Stimulated activated CD8-positive, alpha-beta memory T cell treated with anti-CD3 and anti-CD28 coated beads, Interleukin-7, amount 100 ng/mL, for 4 hours (primary cell): ENCODE measurements at regions not wholly inside any gene's neighbourhood (a gene's known extent, or its start where the extent isn't known, plus 50 kb on each side); places are given as distances from the start of the nearest gene placed in this dataset.

Experiments
- DNase-seq, 2 donors: peaks; one replicate each; pipeline ENCODE4 v3.0.0-alpha.2; 2020; ENCODE audit warnings: low read depth in 2 of 2

GRCh38 chr10:81021428-81022129 is 483.9 kb downstream of the SH2D4B start:
- no peak for DNase-seq

- DNase-seq = no peak
These were observed 488.9 kb downstream of the SH2D4B start for GRCh38 chr10:81026591-81026990.

GRCh38 chr10:81027223-81027622 is 489.5 kb downstream of the SH2D4B start:
- DNase-seq = no peak

- DNase-seq = no peak
These were observed 490.0 kb downstream of the SH2D4B start for GRCh38 chr10:81027706-81028105.

- DNase-seq = no peak
These were observed 494.1 kb downstream of the SH2D4B start for GRCh38 chr10:81031774-81032173.

- no peak for DNase-seq
These were observed 496.7 kb downstream of the SH2D4B start for GRCh38 chr10:81034383-81034782.

- DNase-seq = no peak
These were observed 498.6 kb downstream of the SH2D4B start for GRCh38 chr10:81036257-81036656.

- no peak for DNase-seq
These were observed 502.3 kb downstream of the SH2D4B start for GRCh38 chr10:81040031-81040430.

GRCh38 chr10:81040940-81041339 is 503.2 kb downstream of the SH2D4B start:
- DNase-seq = no peak

- DNase-seq = no peak
These were observed 504.9 kb downstream of the SH2D4B start for GRCh38 chr10:81042647-81043046.

- no peak for DNase-seq
These were observed 527.8 kb downstream of the SH2D4B start for GRCh38 chr10:81065474-81065873.

GRCh38 chr10:81068460-81068859 is 530.8 kb downstream of the SH2D4B start:
- no peak for DNase-seq

GRCh38 chr10:81071087-81071796 is 533.5 kb downstream of the SH2D4B start:
- DNase-seq = no peak

GRCh38 chr10:81073155-81073554 is 535.5 kb downstream of the SH2D4B start:
- no peak for DNase-seq

GRCh38 chr10:81081887-81082620 is 544.4 kb downstream of the SH2D4B start:
- DNase-seq = no peak

- no peak for DNase-seq
These were observed 545.1 kb downstream of the SH2D4B start for GRCh38 chr10:81082621-81083376.

- DNase-seq = no peak
These were observed 555.4 kb downstream of the SH2D4B start for GRCh38 chr10:81093056-81093455.

- DNase-seq = no peak
These were observed 557.5 kb downstream of the SH2D4B start for GRCh38 chr10:81095238-81095637.

- no peak for DNase-seq
These were observed 558.9 kb downstream of the SH2D4B start for GRCh38 chr10:81096558-81096957.

GRCh38 chr10:81101062-81101461 is 563.4 kb downstream of the SH2D4B start:
- DNase-seq = no peak

- no peak for DNase-seq
These were observed 566.8 kb downstream of the SH2D4B start for GRCh38 chr10:81104494-81104893.
